Fibroblast of mammary gland (primary cell): ENCODE measurements at regions not wholly inside any gene's neighbourhood (a gene's known extent, or its start where the extent isn't known, plus 50 kb on each side); places are given as distances from the start of the nearest gene placed in this dataset.
A peak's percentile ranks its signal among the peaks of the same experiment; 100 is the strongest.

Experiments
- DNase-seq: peaks from one replicate; pipeline ENCODE4 v3.0.0-alpha.2; 2010; ENCODE audit warnings: low read depth
- H3K4me3 ChIP-seq: 2 replicates; pipeline ENCODE4 v1.5.1; 2011; ENCODE audit warnings: low read depth, mild to moderate bottlenecking, low read length, moderate library complexity; ENCODE audit not compliant: control insufficient read depth
- TF ChIP-seq, protein P1 (sequence below): conservative IDR thresholded peaks from 2 replicates; pipeline ENCODE4 v1.5.1; 2011; ENCODE audit warnings: low read depth, low read length, inconsistent platforms; ENCODE audit not compliant: control insufficient read depth, insufficient read depth

DNA sequence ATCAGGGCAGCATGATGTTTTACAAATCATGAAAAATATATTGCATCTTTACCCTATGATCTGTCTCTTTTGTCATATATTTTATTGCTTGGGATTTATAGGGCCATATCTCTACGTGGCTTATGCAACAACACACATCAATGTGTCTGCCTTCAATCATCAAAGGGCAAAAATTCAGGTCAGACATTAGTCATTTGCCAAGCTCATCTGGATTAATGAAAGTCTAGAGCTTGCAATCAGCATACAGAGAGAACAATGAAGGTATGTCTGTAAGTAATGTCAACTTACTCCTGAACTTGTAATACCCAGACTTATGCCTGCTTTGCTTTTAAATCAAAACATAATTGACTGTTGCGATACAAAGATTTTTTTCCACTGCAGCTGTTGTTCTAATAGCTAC is 282.7 kb downstream of the HAO1 start:
- H3K4me3 ChIP-seq, result no peak overlapping the region
- no peak for DNase-seq
- TF ChIP-seq, protein P1, sequence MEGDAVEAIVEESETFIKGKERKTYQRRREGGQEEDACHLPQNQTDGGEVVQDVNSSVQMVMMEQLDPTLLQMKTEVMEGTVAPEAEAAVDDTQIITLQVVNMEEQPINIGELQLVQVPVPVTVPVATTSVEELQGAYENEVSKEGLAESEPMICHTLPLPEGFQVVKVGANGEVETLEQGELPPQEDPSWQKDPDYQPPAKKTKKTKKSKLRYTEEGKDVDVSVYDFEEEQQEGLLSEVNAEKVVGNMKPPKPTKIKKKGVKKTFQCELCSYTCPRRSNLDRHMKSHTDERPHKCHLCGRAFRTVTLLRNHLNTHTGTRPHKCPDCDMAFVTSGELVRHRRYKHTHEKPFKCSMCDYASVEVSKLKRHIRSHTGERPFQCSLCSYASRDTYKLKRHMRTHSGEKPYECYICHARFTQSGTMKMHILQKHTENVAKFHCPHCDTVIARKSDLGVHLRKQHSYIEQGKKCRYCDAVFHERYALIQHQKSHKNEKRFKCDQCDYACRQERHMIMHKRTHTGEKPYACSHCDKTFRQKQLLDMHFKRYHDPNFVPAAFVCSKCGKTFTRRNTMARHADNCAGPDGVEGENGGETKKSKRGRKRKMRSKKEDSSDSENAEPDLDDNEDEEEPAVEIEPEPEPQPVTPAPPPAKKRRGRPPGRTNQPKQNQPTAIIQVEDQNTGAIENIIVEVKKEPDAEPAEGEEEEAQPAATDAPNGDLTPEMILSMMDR, result no peak

DNA sequence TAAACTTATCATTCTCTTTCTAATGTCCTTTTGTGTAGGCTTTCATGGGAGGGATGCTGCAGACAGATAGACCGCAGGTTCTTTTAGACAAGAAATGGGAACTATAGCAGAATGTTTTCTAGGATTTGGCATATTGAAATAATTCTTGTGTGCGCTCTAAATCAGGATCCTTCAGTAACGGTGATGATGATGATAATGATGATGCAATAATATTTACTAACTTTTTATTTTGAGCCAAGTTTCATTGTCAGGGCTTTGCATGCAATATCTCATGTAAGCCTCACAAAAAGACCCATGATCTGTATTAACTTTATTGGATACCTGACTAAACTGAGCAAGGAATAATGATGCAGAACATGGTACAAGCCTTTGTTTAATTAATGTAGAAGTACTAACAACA is 280.1 kb downstream of the HAO1 start:
- TF ChIP-seq, protein P1, result no peak
- no peak overlapping the region for H3K4me3 ChIP-seq
- no peak for DNase-seq

DNA sequence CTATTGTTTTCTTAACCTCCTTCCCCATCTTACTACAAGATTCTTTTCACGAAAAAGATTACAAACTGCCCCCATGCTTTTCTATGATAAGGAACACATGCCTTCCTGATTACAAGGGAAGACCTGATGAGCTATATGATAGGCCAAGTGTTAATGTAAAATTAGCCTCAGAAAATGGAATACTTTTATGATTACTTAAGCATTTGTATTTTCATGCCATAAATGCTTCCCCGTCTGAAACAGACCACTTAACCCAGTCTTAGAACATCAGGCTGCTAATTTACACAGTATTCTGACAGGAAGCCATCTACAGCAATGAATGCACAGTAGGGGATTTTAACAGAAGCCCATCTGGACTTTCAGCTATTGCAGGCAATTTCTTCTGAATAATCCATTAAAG is 274.9 kb downstream of the HAO1 start:
- DNase-seq, result no peak
- no peak overlapping the region for H3K4me3 ChIP-seq

DNA sequence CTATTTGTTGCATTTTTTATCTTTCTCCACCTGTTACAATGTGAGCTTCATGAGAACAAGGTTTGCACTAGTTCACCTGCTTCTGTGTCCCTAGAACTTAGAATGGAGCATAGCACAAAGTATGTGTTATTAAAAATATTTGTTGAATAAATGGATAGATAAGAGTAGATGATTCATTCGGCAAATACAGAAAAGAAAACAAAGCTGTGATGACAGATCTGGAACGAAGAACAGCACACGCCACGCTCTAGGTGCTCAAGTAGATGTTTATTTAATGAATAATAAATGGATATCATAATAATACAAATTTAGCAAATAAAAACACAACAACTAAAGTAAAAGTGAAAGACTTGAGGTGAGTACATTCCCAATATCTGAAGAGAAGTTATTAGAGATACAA is 273.1 kb downstream of the HAO1 start:
- H3K4me3 ChIP-seq, result no peak overlapping the region
- no peak for DNase-seq
- TF ChIP-seq, protein P1, result no peak

More for the DNA sequence above, 274.9 kb downstream of the HAO1 start:
- TF ChIP-seq, protein P1, result no peak

DNA sequence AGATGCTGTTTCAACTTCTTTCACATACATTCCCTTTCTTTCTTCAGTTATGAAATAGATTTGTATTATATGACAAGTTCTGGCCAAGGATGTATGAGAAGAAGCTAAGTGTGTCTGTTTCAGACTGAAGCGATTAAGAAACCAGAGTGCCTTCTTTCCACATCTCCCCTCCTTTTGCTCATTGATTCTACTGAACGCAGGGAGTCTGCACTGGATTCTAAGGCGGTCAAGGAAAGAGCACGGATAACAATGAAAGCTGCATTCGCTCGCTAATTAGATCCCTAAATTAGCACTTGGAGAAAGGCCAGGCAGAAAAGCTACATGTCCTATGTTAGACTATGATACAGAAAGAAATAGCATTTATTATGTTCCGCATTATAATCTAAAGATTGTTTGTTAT is 267.7 kb downstream of the HAO1 start:
- TF ChIP-seq, protein P1, result no peak
- DNase-seq, result no peak
- H3K4me3 ChIP-seq, result no peak overlapping the region

DNA sequence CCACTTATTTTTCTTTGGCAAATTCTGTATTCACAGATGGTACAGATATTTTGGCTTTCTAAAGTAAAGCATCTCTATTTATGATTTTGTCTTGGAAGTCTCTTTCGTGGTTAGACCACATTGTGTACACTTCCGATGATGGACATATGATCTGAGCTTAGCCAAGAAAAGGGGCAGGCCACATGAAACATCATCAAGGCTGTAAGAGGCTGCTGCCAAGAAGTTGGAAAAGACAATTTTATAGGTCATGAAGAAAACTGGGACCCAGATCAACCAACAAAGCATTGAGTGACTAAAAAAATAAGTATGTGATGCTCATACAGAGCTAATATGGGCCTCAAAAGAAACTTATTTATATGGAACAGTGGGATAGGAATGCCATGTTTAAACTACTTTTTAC is 266.4 kb downstream of the HAO1 start:
- TF ChIP-seq, protein P1, result no peak
- peak; percentile 79 for DNase-seq
- no peak overlapping the region for H3K4me3 ChIP-seq

DNA sequence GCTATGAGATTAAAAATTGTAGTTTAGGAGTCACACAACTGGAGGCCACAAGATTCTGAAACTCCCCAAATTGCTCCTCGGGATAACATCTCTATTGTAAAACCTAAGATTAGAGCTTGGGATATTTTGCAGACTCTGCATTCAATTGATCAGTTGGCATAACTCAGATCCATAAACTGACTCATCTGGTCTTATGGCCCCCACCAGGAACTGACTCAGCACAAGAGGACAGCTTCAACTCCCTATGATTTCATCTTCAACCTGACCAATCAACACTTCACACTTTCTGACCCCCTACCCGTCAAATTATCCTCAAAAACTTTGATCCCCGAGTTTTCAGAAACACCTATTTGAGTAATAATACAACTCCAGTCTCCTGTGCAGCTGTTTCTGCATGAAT is 257.3 kb downstream of the HAO1 start:
- TF ChIP-seq, protein P1, result no peak
- no peak overlapping the region for H3K4me3 ChIP-seq

More for the DNA sequence above, 257.3 kb downstream of the HAO1 start:
- DNase-seq, result peak; percentile 24
